Fibroblast of skin of scalp (primary cell): ENCODE measurements at regions not wholly inside any gene's neighbourhood (a gene's known extent, or its start where the extent isn't known, plus 50 kb on each side); places are given as distances from the start of the nearest gene placed in this dataset.
"Not testable (repeated sequence)": the region's sequence is repeated elsewhere in the genome, so short reads cannot be mapped to it uniquely, and the experiment has no call there.

ENCODE experiments used
- DNase-seq: peaks from one replicate; pipeline ENCODE4 v3.0.0-alpha.2; 2013

DNA sequence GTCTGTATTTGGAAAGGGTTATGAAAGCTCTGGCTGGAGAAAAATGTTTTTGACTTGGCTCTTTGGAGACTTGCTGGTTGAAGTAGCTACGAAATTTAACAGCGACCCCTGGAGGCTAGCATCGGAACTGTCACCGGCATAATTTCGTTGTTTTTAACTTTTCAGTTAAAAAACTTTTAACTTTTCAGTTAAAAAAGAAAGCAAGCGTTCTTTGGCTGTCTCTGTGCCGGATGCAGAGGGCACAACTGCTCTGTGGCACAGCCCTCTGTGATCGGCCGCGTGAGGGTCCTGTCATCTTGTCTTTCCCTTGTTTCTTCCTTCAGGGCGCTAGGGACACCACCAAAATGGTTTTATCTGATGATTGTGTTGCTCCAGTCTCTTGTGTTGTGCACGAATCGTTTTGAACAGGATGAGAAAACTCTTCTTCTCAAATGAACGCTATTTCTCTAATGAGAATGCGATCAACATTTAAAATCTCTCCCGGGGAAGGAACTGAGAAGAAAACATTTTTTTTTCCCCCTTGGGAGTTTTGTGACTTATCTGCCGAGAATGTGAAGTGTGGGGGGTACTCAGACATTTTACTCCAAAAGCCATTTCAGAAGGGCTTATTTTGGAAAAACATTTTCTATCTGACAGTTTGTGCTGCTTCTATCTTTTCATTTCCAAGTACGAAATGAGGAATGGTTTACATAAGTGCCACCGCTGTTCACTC lies 57.1 kb downstream of the ADCYAP1 start:
- peak; percentile 57 for DNase-seq

DNA sequence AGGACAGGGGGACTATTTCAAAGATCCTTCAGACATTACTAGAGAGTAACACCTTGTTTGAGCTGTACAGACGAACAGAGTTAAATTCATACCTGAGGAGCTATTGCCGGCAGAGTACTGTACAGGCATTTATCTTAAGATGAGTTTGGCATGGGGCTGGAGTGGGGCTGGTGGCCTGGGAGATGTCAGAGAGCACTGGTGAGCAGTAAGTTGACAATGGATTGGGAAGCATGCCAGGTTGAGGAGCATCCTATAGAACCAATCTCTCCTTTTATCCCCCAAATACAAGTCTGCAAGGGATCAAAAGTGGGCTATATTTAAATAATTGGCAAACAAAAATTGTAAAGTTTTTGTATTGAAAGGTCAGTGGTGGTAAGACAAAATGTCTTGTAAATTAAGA lies 58.6 kb downstream of the ADCYAP1 start:
- DNase-seq, result no peak

DNA sequence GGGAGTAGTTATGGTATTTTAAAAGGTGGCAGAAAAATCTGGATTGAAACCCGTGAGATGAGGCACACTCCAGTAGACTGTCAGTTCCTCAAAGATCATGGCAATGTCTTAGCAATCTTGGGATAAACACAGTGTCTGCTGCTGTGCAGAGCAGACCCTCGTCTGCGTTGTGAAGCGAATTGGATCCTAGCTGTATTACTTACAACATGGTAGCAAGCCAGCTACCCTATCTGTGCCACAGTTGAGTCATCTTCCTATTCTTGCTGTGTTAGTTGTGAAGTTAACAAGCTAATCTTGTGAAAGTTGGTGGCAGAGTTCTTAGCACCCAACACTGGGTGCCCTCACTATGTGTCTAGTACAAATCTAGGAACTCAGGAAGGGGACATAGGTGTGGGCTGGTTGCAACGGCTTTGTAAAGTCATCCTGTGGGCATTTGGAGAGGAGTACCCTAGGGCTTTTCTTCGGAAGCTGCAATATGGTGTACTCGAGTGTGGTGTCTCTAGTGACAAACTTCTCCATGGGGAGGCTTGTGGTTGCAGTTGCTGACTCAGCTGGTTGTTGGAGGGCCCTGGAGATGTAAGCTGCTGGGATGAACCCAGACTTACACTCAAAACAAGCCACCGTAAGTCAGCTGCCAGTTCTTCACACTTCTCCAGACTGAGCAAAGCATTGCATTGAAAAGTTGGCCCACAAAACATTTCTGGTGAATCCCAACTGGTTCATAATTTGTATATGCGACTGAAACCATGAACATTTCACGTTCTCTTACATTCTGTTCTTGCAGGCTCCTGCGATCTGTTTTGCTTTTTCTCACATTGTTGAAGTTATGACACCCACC lies 61.5 kb downstream of the ADCYAP1 start:
- no peak for DNase-seq

DNA sequence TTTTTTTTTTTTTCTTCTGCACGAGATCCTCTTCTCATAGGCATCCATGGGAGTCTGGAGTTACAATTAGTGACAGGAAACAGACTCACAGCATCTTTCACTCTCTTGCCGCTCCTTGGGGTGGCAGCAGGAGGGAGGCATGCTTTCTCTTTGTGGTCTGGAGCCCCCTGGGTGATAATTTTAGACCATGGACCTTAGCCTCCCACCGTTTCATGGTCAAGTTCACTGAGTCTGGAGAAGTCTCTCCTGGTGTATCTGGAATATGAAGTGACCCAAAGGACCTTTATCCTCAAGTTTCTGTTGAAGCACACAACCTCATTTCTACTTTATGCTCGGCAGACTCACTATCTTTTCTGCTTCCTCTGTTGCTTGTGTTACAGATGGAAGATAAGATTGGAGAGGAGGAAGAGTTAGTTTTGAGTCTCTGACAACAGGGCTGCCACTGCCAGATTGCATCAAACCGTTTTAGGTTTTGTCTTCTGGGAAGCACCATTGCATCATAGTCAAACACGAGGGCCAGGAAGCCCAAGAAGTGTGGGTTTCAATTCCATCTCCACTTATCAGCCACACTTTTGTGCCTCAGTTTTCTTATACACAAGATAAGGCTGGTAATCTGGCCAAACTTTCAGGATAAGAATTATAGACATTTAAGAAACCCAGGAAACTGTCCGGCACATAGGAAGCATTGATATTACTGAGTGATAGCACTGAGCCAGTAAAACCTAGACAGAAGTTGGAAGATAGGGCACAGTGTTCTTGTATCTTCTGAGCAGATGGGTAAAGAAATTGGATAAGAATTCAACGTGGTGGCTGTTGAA lies 62.3 kb downstream of the ADCYAP1 start:
- DNase-seq, result no peak

DNA sequence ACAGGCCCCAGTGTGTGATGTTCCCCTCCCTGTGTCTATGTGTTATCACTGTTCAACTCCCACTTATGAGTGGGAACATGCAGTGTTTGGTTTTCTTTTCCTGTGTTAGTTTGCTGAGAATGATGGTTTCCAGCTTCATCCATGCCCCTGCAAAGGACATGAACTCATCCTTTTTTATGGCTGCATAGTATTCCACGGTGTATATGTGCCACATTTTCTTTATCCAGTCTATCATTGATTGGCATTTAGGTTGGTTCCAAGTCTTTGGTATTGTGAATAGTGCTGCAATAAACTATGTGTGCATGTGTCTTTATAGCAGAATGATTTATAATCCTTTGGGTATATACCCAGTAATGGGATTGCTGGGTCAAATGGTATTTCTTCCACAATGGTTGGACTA lies 64.2 kb downstream of the ADCYAP1 start:
- DNase-seq, result not testable (repeated sequence)

DNA sequence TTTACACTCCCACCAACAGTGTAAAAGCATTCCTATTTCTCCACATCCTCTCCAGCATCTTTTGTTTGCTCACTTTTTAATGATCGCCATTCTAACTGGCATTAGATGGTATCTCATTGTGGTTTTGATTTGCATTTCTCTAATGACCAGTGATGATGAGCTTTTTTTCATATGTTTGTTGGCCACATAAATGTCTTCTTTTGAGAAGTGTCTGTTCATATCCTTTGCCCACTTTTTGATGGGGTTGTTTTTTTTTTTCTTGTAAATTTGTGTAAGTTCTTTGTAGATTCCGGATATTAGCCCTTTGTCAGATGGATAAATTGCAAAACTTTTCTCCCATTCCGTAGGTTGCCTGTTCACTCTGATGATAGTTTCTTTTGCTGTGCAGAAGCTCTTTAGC lies 64.6 kb downstream of the ADCYAP1 start:
- DNase-seq, result not testable (repeated sequence)

DNA sequence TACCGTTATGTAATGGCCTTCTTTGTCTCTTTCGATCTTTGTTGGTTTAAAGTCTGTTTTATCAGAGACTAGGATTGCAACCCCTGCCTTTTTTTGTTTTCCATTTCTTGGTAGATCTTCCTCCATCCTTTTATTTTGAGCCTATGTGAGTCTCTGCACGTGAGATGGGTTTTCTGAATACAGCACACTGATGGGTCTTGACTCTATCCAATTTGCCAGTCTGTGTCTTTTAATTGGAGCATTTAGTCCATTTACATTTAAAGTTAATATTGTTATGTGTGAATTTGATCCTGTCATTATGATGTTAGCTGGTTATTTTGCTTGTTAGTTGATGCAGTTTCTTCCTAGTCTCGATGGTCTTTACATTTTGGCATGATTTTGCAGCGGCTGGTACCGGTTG lies 69.9 kb downstream of the ADCYAP1 start:
- not testable (repeated sequence) for DNase-seq

DNA sequence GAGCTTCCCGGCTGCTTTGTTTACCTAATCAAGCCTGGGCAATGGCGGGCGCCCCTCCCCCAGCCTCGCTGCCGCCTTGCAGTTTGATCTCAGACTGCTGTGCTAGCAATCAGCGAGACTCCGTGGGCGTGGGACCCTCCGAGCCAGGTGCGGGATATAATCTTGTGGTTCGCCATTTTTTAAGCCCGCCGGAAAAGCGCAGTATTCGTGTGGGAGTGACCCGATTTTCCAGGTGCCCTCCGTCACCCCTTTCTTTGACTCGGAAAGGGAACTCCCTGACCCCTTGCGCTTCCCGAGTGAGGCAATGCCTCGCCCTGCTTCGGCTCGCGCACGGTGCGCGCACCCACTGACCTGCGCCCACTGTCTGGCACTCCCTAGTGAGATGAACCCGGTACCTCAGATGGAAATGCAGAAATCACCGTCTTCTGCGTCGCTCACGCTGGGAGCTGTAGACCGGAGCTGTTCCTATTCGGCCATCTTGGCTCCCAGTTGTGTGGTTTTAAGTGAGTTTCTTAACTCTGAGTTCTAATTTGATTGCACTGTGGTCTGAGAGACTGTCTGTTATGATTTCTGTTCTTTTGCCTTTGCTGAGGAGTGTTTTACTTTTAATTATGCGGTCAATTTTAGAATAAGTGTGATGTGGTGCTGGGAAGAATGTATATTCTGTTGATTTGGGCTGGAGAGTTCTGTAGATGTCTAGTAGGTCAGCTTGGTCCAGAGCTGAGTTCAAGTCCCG lies 71.9 kb downstream of the ADCYAP1 start:
- DNase-seq, result not testable (repeated sequence)

DNA sequence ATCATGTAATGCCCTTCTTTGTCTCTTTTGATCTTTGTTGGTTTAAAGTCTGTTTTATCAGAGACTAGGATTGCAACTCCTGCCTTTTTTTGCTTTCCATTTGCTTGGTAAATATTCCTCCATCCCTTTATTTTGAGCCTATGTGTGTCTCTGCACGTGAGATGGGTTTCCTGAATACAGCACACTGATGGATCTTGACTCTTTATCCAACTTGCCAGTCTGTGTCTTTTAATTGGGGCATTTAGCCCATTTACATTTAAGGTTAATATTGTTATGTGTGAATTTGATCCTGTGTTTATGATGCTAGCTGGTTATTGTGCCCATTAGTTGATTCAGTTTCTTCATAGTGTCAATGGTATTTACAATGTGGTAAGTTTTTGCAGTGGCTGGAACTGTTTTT lies 72.7 kb downstream of the ADCYAP1 start:
- not testable (repeated sequence) for DNase-seq

DNA sequence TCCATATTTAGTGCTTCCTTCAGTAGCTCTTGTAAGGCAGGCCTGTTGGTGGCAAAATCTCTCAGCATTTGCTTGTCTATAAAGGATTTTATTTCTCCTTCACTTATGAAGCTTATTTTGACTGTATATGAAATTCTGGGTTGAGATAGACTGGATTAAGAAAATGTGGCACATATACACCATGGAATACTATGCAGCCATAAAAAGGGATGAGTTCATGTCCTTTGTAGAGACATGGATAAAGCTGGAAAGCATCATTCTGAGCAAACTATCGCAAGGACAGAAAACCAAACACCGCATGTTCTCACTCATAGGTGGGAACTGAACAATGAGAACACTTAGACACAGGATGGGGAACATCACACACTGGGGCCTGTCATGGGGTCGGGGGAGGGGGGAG lies 73.1 kb downstream of the ADCYAP1 start:
- DNase-seq, result not testable (repeated sequence)

DNA sequence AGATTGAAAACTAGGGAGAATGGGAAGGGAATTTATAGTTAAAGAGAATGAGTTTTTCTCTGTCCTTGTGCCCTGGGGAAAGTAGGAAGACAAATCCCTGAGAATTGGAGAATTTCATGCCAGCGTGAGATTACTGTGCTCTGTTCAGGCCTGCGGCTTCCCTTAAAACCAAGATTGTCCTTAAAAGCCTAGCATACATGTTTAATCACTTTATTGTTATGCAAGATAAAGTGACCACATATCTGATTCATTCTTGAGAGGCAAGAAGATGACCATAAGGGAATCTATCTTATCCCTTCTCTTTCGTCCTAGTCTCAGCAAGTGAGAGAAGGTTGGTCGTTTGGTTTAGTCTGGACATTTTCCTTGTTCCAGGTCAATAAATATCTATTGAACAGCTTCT lies 75.9 kb downstream of the ADCYAP1 start:
- no peak for DNase-seq

DNA sequence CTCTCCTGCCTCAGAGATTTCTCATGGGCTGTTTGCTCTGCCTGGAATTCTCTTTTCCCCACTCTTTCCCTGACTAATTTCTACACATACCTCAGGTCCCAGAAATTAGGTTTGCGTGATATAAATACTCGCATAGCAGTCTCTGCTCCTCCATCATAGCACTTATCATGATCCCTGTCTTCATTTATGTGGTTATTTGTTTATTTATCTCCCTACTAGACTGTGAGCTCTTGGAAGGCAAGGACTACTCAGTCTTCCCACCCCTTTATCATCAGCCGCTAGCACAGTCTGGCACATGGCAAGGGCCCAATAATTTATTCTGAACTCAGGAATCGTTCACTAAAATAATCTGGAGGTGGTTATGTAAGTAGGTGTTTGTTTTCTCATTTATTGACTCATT lies 79.3 kb downstream of the ADCYAP1 start:
- no peak for DNase-seq

DNA sequence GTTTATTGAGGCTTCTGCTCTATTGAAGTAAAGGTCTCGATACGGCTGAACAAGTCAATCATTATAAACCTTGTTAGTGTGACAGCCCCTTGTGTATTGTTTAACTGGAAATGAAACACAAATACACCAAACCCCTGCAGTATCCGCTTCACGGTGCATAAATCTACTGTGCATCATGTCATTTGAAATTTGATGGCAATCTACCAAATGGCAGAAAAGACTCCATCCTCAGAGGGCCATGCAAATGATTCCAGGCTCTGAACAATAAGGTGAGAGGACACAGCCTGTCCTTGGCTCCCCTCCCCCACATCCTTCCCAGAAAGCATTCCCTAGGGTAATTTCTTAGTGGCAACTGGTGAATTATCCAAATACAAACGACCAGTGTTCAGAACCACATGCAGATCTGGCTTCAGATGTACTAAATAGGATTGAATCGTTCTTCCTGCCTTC lies 80.6 kb downstream of the ADCYAP1 start:
- DNase-seq, result no peak

DNA sequence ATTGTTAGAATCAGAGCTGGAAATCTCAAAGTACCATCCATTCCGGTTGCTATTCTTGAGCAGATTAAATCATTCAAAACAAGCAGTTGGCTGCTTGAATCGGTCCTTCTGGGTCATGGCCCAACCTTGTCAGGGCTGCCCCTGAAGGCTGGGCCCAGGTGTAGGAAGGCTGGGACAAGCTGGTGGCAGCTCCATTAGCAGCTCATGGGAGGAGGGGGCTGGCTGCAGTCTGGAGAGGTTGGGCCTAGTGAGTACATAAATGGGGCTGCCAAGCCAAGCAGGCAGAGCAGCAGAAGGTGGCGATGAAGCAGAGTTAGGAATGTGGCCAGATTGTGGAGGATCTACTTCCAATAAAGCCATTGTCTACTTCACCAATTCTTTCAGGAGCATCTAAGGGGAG lies 81.4 kb downstream of the ADCYAP1 start:
- DNase-seq, result no peak

DNA sequence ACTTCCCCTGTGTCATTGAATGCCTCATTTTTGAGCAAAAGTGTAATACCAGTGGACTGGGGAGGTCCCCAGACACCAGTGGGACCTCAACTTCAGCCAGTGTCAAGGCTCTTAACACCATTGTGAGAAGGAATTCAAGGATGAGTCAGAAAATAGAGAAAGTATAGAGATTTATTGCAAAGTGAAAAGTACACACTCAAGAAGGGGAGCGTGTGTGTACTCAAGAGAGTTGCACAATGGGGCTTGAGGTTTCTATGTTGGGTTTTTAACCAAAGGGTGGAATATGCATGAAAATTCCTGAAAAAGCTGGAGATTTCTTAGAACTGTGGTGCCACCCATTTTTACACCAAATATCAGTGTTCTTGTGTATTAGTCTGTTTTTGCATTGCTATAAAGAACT lies 81.9 kb downstream of the ADCYAP1 start:
- DNase-seq, result no peak

DNA sequence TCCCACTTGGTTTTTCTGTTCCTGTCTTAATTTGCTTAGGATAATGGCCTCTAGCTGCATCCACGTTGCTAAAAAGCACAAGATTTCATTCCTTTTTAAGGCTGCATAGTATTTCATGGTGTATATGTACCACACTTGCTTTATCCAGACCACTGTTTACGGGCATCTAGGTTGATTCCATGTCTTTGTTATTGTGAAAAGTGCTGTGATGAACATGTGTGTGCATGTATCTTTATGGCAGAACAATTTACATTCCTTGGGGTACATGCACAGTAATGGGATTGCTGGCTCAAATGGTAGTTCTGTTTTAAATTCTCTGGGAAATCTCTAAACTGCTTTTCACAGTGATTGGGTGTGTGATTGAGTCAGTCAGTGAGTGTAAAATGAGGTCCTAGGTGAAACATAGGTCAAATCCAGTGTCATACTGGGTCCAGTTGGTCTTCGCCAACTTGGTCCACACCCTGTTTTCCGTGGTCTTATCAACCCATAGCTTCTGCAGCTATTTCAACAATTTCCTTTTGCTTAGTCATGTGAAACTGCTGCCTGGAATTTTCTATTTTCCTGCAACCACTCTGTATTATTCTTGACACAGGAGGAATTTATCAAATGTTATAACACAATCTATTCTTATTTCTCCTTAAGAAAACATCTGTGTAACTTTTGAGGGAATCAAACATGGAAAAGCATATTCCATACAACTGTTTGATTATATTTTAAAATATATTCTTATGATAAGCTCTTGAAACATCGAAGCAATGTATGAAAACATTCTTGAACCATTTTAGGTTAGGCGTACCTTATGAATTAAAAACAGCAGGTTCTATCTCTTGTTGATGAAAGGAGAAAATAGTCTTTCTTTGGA lies 82.9 kb downstream of the ADCYAP1 start:
- peak; percentile 69 for DNase-seq

DNA sequence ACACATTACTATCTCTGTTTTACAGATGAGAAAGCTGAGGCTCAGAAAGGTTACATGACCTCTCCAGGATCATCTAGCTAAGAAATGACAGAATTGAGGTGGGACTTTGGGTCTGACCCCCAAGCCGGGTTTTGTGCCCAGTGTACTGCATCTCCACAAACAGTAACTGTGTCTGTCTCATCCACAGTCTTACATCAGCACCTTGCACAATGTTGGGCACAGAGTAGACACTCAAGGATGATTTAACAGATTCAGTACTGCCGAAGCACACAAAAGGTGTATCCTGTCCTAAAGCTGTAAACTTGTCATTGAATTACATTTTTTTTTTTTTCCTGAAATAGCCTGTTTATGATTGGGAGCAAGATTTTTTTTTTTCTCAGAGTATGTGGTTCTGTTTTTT lies 84.8 kb downstream of the ADCYAP1 start:
- DNase-seq, result no peak

DNA sequence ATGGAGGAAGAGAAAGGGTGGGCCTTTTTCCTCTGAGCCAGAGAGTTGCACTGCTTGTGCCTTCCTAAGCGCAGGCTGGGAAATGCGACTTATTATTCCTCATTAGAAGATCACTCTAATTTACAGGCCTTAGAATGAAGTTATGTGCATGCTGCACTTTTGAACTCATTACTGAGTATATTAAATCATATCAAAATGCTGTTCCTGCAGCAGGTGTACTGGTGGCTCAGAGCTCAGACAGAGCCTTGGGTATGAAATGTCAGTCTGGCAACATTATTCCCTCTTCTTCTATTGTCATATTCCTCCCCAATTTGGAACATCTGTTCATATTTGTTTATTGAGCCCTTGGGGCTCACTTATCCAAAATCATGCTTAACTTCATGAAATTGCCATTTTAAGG lies 85.5 kb downstream of the ADCYAP1 start:
- no peak for DNase-seq

DNA sequence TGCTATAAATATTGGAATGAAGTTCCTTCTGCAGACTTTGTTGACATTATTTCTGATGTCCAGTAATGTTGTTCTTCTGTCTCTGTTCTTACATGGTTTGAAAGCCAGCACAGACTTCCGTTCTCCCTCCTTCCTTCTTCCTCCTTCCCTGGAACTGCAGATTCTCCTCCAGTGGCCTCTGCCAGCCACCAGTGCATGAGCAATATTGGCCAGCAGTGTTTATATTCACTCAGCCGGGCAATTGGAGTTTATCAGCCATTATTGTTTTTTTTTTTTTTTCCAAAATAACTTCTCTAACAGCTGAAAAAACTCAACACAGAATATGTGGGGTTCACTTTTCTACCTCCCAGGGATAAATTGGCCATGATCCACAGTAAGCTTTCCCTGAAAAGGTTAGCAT lies 86.8 kb downstream of the ADCYAP1 start:
- DNase-seq, result no peak

DNA sequence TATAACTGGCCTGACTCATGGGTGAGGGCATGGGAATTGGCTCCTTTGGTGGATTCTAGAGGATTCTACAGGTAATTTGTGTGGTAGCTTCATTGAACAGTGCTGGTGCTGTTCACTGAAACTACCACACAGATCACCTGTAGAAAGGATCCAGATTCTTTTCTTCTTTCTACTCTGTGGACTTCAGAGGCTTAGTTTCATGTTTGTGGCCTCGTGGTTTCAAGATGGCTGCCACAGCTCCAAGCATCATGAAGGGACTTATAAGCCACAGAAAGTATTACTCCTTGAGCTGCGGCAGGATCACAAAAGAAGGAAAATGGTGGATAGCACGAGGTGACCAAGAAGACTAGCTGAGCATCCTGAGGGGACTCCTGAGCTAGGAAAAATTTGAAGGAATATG lies 88.9 kb downstream of the ADCYAP1 start:
- no peak for DNase-seq

DNA sequence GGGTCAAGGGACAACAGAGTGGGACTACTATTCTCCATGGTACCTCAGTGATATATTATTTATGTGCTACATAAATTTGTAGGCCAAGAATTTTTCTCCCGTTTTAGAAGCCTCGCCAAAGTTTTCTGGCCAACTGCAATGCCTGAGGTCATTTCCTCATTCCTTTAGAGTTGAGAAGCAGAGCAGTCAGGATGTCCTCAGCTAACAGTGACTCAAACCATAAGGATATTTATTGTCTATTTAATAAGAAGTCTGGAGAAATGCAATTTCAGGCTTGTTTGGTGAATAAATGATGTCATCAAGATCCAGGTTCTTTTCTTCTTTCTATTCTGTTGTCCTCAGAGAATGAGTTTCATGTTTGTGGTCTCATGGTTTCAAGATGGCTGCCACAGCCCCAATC lies 91.0 kb downstream of the ADCYAP1 start:
- DNase-seq, result peak; percentile 71
